ENCODE measurements at regions not wholly inside any gene's neighbourhood (a gene's known extent, or its start where the extent isn't known, plus 50 kb on each side); places are given as distances from the start of the nearest gene placed in this dataset.

DNA sequence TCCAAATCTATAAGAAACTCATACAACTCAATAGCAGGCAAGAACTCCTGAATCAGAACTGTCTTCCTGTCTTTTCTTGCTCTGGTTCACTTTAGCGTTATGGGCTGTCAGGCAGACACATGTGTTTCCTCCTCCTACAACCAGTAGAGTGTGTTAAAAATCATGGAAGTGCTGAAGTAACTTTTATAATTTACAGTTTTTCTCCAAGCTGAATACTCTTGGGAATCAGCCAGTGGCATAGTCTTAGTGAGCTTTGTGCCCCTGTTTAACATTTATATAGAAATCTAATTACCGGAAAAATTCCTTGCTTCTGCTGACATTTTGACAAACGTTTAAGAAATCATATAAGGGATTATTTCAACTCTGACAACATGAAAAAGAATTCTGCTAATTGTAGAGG, 113.1 kb upstream of the RGS18 start:
- DNase-seq, result no peak

DNA sequence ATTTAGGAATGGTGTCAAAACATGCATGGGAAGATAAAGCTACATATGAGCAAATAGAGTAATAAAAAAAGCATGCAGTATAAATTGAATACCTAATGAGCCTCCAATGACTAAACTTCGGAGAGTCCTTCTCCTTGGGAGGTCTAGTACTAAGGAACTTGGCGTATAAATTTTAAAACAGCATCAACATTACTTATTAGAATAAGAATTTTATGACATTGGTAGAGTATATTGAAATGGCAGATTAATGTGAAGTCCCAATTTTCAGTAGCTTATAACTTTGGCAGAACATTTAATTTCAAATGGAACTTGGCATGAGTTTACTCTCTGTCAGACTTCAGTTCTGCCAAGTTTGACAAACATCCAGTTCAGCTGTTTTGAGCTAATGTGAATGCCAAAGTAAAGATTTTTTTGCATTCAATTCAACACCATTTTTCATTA, 104.7 kb upstream of the RGS18 start:
- no peak for DNase-seq

DNA sequence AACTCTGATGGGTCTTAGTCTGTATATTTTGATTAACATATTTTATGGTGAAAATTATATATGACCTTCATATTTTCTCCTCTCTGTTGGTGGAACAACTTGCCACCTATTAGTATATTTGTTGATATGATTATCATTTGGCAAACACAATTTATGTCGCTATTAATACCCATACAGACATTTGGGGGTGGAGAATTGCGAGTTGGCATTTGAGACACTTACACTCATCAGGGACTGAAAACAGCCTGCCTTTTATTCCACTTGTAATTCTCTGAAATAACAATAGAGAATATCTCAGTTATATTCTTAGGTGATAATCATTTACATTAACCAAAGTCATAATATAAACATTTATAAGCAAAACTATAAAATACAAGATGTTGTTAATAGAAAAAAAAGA, 100.5 kb upstream of the RGS18 start:
- no peak for DNase-seq

DNA sequence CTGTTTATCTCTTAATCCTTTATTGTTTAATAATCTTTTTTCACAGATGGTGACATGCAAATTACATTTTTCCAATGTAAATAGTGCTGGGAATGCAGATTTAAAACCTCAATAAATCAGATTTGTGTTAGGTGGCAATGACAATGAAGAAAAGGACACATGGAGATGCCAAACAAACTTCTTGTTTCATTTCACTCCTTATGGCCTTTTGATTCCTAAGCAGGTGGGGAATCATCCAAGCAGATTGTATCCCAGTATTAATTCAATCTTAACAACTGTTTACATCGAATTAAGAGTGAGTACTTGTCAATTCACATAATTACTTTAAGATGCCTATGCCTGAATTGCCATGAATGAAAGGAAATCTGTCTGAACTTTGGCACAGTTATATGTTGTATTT, 98.9 kb upstream of the RGS18 start:
- DNase-seq, result no peak

DNA sequence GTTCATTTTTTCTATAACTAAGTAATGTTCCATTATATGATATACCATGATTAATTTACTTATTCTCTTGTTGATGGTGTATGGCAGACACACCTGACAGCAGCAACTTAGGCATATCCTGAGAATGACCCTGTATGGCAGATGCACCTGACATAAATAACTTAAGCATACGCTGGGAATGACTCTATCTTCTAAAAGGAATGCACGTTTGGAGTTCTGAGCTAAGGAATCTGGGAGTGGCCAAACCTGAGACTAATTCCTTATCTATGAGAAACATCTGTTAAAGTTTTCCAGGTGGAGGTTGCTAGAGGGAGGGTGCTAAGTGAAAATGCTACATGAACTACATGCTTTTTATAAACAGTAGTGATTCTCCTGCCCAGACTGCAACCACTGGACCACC, 96.7 kb upstream of the RGS18 start:
- no peak for DNase-seq

DNA sequence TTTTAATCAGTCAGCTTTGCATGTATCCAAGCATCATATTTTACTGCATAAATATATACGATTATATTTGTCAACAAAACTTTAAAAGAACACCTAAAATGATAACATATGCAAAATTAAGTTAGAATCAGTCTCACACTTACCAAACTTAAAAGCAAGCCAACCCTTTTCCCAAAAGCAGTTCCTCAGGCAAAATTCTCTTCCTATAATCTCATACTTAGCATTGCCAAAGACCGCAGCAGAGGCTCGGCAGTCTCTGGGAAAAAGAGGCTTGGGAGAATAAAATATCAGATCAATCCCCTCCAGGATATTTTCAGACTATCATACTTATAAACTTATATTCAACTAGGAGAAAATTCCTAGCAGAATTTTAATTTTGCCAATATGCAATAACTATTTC, 93.2 kb upstream of the RGS18 start:
- no peak for DNase-seq

DNA sequence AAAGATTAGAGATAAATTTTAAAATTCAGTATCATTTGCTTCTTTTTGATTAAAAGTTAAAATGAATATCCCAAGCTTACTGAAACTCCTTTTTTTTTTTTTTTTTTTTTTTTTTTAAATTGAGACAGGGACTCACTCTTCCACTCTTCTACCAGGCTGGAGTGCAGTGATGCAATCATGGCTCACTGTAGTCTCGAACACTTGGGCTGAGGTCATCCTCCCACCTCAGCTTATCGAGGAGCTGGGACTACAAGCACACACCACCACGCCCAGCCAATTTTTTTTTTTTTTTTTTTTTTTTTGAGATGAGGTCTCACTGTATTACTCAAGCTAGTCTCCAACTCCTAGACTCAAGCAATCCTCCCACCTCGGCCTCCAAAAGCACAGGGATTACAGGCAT, 92.1 kb upstream of the RGS18 start:
- DNase-seq, result peak; percentile 59

DNA sequence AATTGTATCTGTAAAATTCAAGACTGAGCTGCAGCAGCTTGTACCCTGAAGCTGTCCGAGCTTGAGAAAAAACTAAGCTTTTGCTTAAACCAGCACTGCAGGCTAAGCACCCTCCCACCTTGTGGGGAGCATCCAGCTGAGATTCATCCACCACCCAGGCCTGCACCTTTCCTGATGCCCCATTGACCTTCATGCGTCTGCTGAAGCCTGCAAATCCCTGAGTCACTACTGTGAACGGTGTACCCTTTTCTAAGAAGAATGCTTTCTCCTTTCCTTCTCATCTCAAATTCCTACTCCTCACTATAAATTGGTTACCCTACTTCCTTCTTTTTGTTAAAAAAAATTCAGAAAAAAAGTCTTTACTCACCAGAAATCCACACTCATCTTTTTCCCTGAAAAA, 90.9 kb upstream of the RGS18 start:
- DNase-seq, result peak; percentile 49

DNA sequence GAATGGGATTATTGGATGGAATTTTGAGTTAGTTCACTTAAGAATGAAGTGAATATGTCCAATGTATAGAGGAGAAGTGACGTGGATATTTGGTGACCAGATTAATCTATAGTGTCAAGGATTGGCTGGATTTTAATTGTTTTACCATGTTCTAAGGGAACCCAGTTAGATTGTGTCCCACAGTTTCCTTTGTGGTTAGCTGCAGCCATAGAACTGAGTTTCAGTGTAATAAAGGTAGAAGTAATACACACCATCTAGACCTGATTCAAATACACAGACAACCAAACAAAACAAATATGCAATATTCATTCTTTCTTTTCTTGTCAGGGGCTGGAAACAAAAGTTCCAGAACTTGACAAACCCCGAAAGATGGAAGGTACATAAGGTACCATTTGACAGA, 88.0 kb upstream of the RGS18 start:
- no peak for DNase-seq

DNA sequence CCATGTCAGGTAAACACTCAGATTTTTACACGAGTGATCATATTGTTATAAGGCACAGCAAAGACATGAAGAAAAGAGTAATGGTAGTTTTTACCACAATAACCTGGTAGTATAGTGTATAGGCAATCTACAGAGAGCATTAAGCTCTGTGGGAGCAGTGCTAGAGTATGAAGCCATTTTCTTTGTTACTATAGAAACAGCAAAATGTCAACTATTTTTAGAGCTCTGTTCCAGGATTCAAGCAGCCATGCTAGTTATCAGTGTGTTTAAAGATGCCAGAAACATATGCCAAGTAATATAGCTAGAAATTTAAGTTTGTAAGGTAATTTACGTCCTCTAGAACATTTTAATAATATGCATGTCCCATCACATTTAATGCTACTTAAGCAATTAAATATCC, 77.6 kb upstream of the RGS18 start:
- DNase-seq, result no peak

DNA sequence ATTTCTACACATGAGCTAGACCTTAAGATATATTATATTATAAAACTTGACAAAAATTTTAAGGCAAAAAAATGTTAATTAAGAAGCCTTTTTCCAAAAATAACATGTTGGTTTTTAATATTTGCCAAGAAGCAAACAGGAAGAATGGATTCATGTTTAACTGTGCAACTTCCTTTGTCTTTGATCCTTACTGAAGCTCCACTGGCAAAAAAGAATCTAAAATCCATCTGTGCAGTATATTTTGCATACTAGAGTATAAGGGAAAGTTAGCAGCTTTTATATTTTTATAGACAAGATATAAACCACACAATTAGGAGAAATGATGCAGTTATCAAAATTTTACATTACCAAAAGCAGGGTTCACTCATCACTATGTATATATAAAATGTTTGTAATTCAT, 76.9 kb upstream of the RGS18 start:
- DNase-seq, result no peak

DNA sequence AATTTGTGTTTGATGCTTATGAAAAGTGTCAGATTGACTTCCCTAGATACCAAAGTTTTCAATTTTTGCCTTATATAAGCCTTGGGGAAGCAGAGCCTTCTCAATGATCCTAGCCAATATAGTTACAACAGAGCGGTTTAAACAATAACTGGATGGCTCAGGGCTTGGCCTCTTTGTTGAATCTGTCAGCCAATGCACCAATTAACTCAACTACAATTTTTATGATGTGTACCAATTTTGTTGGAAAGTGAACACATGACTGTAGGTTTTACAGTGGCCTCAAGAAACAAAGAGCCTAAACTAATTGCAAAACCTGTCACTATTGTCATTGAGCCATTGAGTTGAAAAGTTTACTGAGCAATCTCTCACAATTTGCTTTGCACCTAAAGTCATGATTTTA, 71.6 kb upstream of the RGS18 start:
- no peak for DNase-seq

DNA sequence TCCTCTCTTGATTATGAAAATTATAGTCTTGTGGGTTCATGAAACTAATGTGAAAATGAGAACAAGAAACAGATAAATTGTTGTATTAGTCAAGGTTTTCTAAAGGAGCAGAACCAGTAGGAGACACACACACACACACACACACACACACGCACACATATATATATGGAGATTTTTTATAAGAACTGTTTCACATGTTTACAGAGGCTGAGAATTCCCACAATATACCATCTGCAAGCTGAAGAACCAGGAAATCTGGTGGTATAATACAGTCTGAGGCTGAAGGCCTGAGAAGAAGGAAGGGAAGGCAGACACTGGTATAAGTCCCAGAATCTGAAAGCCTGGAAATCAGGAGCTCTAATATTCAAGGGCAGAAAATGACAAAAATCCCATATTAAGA, 70.9 kb upstream of the RGS18 start:
- no peak for DNase-seq

DNA sequence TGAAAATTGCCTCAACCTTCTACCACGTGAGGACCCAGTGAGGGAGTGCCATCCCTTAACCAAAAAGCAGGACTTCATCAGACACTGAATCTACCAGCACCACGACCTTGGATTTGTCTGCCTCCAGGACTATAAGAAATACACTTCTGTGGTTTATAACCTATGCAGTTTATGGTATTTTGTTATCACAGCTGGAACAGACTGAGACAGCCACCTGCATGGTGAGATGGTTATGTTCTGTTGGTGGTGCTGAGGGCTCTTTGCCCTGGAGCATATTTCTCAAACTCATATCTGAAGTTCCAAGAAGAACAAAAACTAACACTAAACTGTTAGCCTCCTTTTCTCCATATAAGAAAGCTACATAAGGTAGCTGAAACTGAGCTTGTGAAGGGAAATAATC, 69.8 kb upstream of the RGS18 start:
- peak; percentile 3 for DNase-seq

DNA sequence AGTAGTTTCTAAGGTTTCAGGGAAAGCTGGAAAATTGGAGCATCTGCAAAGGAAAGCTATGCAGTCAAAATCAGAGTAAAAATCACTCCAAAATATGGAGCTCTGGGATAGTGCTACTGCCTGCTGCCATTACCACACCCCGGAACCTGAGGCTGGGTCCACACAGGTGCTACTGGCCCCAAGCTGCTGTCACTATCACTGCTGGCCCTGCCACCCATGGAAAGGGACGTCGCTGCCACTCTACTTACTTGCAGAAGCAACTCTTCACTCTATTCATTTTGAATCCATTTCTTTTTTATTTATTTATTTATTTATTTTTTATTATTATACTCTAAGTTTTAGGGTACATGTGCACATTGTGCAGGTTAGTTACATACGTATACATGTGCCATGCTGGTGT, 60.3 kb upstream of the RGS18 start:
- no peak for DNase-seq

DNA sequence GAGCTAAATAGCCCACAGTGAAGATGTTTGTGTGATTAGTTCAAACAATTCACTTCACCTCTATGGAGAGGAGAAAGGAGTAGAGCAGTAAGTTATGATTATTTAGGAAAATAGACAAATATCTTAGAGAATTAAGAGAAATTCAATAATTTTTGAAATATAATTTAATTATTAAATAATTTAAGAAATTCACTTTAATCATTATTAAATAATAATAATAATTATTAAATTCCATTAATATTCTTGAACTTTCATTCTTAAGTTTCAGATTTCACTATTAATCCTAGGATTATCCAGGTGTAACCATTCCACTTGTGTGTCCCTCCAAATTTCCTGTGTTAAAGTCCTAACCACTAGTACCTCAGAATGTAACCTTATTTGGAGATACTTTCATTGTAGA, 58.9 kb upstream of the RGS18 start:
- no peak for DNase-seq

DNA sequence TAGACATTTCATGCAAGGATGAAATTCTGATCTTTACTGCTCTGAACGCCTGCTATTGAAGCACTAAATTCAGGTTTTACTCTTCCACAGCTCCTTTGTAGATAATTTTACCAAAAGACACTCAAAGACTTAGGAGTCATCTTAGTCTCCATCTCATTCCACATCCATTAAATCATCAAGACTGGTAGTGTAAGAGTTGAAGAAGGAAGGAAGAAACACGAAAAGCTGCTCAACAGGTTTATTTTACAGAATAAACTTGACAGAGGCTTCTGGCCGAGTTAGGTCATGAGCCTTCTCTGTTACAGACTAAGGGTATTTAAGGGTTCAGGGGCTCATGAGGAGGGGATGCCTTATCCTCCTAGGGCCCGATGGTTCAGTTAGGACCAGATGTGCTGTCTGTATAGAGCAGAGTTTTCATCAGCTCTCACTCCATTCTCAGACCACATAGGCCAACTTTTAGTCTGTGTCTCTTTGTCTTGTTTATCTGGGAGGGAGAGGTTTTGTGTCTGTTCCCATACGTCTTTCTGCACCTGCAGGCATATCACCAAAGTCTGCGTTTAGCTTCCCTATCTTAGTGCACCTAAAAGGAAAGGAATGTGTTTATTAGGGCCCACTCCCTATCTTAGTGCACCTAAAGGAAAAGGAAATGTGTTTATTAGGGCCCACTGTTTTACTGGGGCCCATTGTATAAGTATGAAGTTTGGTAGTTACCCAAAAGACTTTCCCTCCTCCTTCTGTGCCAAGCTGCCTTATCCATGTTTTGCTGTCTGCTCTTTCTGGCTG, 57.4 kb upstream of the RGS18 start:
- DNase-seq, result no peak

DNA sequence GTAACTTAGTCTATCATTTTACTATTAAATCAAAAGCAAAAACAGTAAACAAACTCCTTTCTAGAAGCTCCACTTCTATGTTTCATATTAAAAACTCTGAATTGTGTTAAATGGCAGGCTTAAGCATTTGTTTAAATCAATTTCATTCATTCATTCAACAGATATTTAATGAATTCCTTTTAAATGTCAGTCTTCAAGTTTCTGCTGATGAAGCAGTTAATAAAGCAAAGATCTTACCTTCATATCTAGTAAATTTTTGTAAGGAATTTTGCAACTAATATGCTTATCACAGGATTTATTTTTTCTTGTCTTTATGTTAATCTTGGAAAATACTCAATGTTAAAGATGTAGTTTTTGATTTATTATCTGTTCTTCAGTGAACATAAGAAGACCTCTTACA, 54.1 kb upstream of the RGS18 start:
- no peak for DNase-seq

DNA sequence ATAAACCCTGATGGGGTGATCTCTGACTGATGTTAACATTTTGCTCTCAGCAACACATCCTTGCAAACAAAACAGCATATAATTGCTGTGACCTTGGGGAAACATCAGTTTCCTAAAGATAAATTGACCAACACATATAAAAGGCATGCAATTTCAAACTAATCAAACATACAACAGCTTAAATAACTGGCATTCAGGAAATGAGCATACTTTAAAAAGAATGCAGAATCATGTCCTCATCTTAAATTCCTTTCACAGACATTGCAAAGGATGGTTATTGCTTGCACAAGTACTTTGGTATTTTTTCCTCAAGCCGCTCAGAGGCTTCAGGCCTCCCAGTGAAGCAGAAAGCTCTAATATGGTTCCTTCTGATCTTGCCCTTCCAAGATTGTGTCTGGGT, 53.4 kb upstream of the RGS18 start:
- peak; percentile 82 for DNase-seq

DNA sequence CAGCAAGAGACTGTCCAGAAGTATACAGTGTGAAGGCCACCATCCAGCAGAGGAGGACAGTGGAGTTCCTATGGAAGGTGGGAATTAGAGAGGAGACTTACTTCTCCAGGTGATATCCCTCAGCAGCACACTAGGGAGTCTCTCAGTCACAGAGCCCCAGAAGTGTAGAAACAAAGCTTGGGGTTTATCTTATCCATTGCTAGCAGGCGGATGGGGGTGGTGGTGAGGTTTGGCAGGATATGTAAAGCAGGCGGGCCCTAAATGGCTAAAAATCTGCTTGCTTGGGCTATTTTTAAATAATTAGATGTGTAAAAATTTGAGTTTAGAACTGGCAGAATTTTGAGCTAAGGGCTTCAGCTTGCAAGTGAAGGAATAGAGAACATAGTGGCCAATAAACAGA, 50.1 kb upstream of the RGS18 start:
- no peak for DNase-seq
